Mesenchymal stem cell (in vitro differentiated cells and primary cell): ENCODE measurements at regions not wholly inside any gene's neighbourhood (a gene's known extent, or its start where the extent isn't known, plus 50 kb on each side); places are given as distances from the start of the nearest gene placed in this dataset.

Experiments used
- DNase-seq: peaks from one replicate; pipeline ENCODE4 v3.0.0-alpha.2; 2013
- H2AFZ ChIP-seq: one replicate; pipeline ENCODE4 v1.6.1; 2013; ENCODE audit warnings: low read depth, mild to moderate bottlenecking, control low read depth, inconsistent platforms, low read length, moderate library complexity
- H2AK5ac ChIP-seq: 2 replicates; pipeline ENCODE4 v1.6.1; 2013; ENCODE audit warnings: low read length, moderate library complexity, mild to moderate bottlenecking, inconsistent platforms; ENCODE audit not compliant: severe bottlenecking
- H2BK120ac ChIP-seq: one replicate; pipeline ENCODE4 v1.6.1; 2013; ENCODE audit warnings: low read depth, mild to moderate bottlenecking, inconsistent platforms, low read length, moderate library complexity
- H2BK12ac ChIP-seq, 2 experiments: one replicate each; pipeline ENCODE4 v1.6.1; 2013; ENCODE audit warnings: inconsistent platforms in 2 of 2, low read length in 2 of 2, mild to moderate bottlenecking in 2 of 2, moderate library complexity in 2 of 2, control low read depth in 1 of 2
- H2BK15ac ChIP-seq: one replicate; pipeline ENCODE4 v1.6.1; 2013; ENCODE audit warnings: mild to moderate bottlenecking, low read depth, inconsistent platforms; ENCODE audit not compliant: poor library complexity, severe bottlenecking
- H2BK5ac ChIP-seq: 2 replicates; pipeline ENCODE4 v1.6.1; 2013; ENCODE audit warnings: low read depth, mild to moderate bottlenecking, low read length, control low read depth, inconsistent platforms; ENCODE audit not compliant: poor library complexity, severe bottlenecking
- H3K14ac ChIP-seq, 2 experiments: one replicate each; pipeline ENCODE4 v1.6.1; 2013; ENCODE audit warnings: inconsistent platforms in 2 of 2, low read length in 2 of 2, control low read depth in 1 of 2, mild to moderate bottlenecking in 1 of 2, moderate library complexity in 1 of 2
- H3K18ac ChIP-seq, 2 experiments: one replicate each; pipeline ENCODE4 v1.6.1; 2013; ENCODE audit warnings: inconsistent platforms in 2 of 2, low read length in 2 of 2, control low read depth in 1 of 2, low read depth in 1 of 2, mild to moderate bottlenecking in 1 of 2
- H3K23ac ChIP-seq, 2 experiments: one replicate each; pipeline ENCODE4 v1.6.1; 2013; ENCODE audit warnings: inconsistent platforms in 2 of 2, low read length in 2 of 2, mild to moderate bottlenecking in 2 of 2, moderate library complexity in 2 of 2, control low read depth in 1 of 2
- H3K27ac ChIP-seq: 2 replicates; pipeline ENCODE4 v1.5.1; 2013; ENCODE audit warnings: mild to moderate bottlenecking, moderate library complexity, low read length, control low read depth, inconsistent platforms; ENCODE audit not compliant: poor library complexity, severe bottlenecking
- H3K27me3 ChIP-seq, 2 experiments: 2 replicates each; pipeline versions ENCODE4 v1.6.1 to v1.7.0; 2013; ENCODE audit warnings: low read length in 2 of 2, mild to moderate bottlenecking in 2 of 2, moderate library complexity in 2 of 2, control low read depth in 1 of 2, inconsistent platforms in 1 of 2; ENCODE audit not compliant: control insufficient read depth in 1 of 2, insufficient read depth in 1 of 2
- H3K36me3 ChIP-seq, 2 experiments: 2 replicates each; pipeline versions ENCODE4 v1.6.1 to v1.7.0; 2013; ENCODE audit warnings: low read length in 2 of 2, control low read depth in 1 of 2, inconsistent platforms in 1 of 2, low read depth in 1 of 2, mild to moderate bottlenecking in 1 of 2; ENCODE audit not compliant: insufficient read depth in 2 of 2, control insufficient read depth in 1 of 2
- H3K4ac ChIP-seq, 2 experiments: one replicate each; pipeline ENCODE4 v1.6.1; 2013; ENCODE audit warnings: inconsistent platforms in 2 of 2, low read length in 2 of 2, mild to moderate bottlenecking in 2 of 2, moderate library complexity in 2 of 2, control low read depth in 1 of 2, low read depth in 1 of 2
- H3K4me1 ChIP-seq: 2 replicates; pipeline ENCODE4 v1.6.1; 2013; ENCODE audit warnings: low read depth, low read length, control low read depth; ENCODE audit not compliant: control insufficient read depth, insufficient read depth
- H3K4me2 ChIP-seq: 2 replicates; pipeline ENCODE4 v1.6.1; 2013; ENCODE audit warnings: low read length, mild to moderate bottlenecking, inconsistent platforms; ENCODE audit not compliant: poor library complexity, severe bottlenecking
- H3K4me3 ChIP-seq, 2 experiments: 2 replicates each; pipeline versions ENCODE4 v1.5.1 to v1.7.0; 2013; ENCODE audit warnings: low read length in 2 of 2, mild to moderate bottlenecking in 2 of 2, control low read depth in 1 of 2, low read depth in 1 of 2; ENCODE audit not compliant: insufficient read depth in 1 of 2
- H3K79me1 ChIP-seq: replicated peaks from 2 replicates; pipeline ENCODE4 v1.6.1; 2013; ENCODE audit warnings: mild to moderate bottlenecking, control low read depth, low read length, inconsistent platforms; ENCODE audit not compliant: poor library complexity, severe bottlenecking
- H3K9ac ChIP-seq: 2 replicates; pipeline ENCODE4 v1.7.0; 2013; ENCODE audit warnings: mild to moderate bottlenecking, low read length, moderate library complexity
- H3K9me3 ChIP-seq: 2 replicates; pipeline ENCODE4 v1.7.0; 2013; ENCODE audit warnings: mild to moderate bottlenecking, low read length; ENCODE audit not compliant: control insufficient read depth
- H4K8ac ChIP-seq: one replicate; pipeline ENCODE4 v1.6.1; 2013; ENCODE audit warnings: inconsistent platforms, mild to moderate bottlenecking, low read length, moderate library complexity
- H4K91ac ChIP-seq: one replicate; pipeline ENCODE4 v1.6.1; 2013; ENCODE audit warnings: mild to moderate bottlenecking, low read length, inconsistent platforms
- WGBS: methylation state at CpG from one replicate; pipeline ENCODE4 v1.1.7; 2013; ENCODE audit warnings: mixed read lengths; 5-methylcytosine and 5-hydroxymethylcytosine counted together

DNA sequence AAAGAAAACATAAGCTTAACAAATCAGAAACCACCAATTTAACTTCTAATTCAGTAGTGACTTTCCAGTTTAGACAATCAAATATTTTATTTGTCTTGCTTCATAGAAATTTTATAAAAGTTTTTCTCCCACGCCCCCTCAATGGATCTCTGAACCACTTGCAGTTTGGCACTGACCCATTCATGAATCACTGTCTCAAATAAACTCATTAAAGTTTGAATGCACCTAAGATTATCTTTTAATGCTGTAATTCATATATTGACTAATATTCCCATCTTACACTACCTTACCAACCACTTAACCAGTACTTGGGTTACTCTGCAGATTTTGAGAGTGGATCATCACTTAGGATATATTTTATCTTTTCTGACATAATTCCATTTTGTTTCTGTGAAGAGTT is 880.2 kb downstream of the OTOL1 start:
- Histone ChIP-seq H2BK120ac (no peak overlapping the region), H3K4me2 (no peak overlapping the region), H3K4me3 (no peak overlapping the region), H3K23ac (no peak overlapping the region), H3K27me3 (no peaks in the 10 kb centered on the region), H3K9me3 (no peaks in the 10 kb centered on the region), H3K79me1 (no peaks in the 10 kb centered on the region), H2BK15ac (no peak overlapping the region), H3K4me1 (peaks cover 1% of the 10 kb centered on the region), H3K27ac (no peak overlapping the region), H2AFZ (no peak overlapping the region), H3K14ac (no peak overlapping the region), H3K9ac (no peak overlapping the region), H2AK5ac (no peak overlapping the region), H3K36me3 (no peaks in the 10 kb centered on the region), H3K4ac (no peak overlapping the region), H4K8ac (no peak overlapping the region), H4K91ac (no peak overlapping the region), H2BK5ac (no peak overlapping the region), H2BK12ac (no peak overlapping the region), H3K18ac (no peak overlapping the region)
- WGBS = 100% methylated on average over 1 of the region's 1 CpG
- DNase-seq = no peak

- H2BK15ac ChIP-seq = no peak overlapping the region
- no peaks in the 10 kb centered on the region for H3K79me1 ChIP-seq
- H3K4ac ChIP-seq = no peak overlapping the region
- H2BK120ac ChIP-seq = no peak overlapping the region
- H3K27me3 ChIP-seq = no peaks in the 10 kb centered on the region
- no peak overlapping the region for H3K14ac ChIP-seq
- H4K8ac ChIP-seq = no peak overlapping the region
- H2AK5ac ChIP-seq = no peak overlapping the region
- no peak overlapping the region for H4K91ac ChIP-seq
- no peaks in the 10 kb centered on the region for H3K9me3 ChIP-seq
- no peak for DNase-seq
- no peak overlapping the region for H3K9ac ChIP-seq
- H3K23ac ChIP-seq = no peak overlapping the region
- H3K4me2 ChIP-seq = no peak overlapping the region
- no peak overlapping the region for H3K4me3 ChIP-seq
- H3K4me1 ChIP-seq = peaks cover 1% of the 10 kb centered on the region
- no peak overlapping the region for H3K27ac ChIP-seq
- H2BK12ac ChIP-seq = no peak overlapping the region
- 96% methylated on average over 5 of the region's 5 CpGs for WGBS
- H2BK5ac ChIP-seq = no peak overlapping the region
- no peak overlapping the region for H3K18ac ChIP-seq
- H2AFZ ChIP-seq = no peak overlapping the region
- H3K36me3 ChIP-seq = no peaks in the 10 kb centered on the region
These were observed 881.0 kb downstream of the OTOL1 start for GRCh38 chr3:162377608-162378007.

DNA sequence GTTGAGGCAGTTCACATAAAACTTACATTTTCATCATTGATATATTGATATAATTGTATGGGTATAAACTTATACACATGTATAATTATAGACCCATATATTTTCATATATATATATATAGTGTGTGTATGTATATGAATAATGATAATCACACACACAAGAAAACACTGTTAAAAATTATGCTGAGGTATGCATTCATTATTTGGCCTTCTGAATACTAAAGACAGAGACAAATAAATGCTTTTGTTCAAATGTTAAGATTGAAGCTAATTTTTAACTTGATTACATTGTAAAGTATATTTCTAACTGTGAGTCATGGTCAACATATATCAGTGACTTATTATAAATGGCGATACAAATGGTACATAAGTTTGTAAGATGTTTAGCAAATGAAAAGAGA is 888.8 kb downstream of the OTOL1 start:
- Histone ChIP-seq H3K23ac (no peak overlapping the region), H3K9ac (no peak overlapping the region), H3K27ac (no peak overlapping the region), H4K91ac (no peak overlapping the region), H2AK5ac (no peak overlapping the region), H2BK15ac (no peak overlapping the region), H4K8ac (no peak overlapping the region), H3K79me1 (no peaks in the 10 kb centered on the region), H2AFZ (no peak overlapping the region), H3K4me3 (no peak overlapping the region), H2BK5ac (no peak overlapping the region), H3K18ac (no peak overlapping the region), H3K14ac (no peak overlapping the region), H2BK120ac (no peak overlapping the region), H3K4me1 (no peaks in the 10 kb centered on the region), H3K36me3 (no peaks in the 10 kb centered on the region), H3K4me2 (no peak overlapping the region), H3K9me3 (no peaks in the 10 kb centered on the region), H3K27me3 (no peaks in the 10 kb centered on the region), H3K4ac (no peak overlapping the region), H2BK12ac (no peak overlapping the region)
- no CpG with 5 or more reads among the region's 1 CpG for whole genome bisulfite sequencing
- no peak for DNase-seq

GRCh38 chr3:162390891-162391290 is 894.3 kb downstream of the OTOL1 start:
- Histone ChIP-seq H2BK15ac (no peak overlapping the region), H3K9me3 (no peaks in the 10 kb centered on the region), H3K14ac (no peak overlapping the region), H2BK12ac (no peak overlapping the region), H3K36me3 (no peaks in the 10 kb centered on the region), H3K4me2 (no peak overlapping the region), H3K27me3 (no peaks in the 10 kb centered on the region), H4K91ac (no peak overlapping the region), H4K8ac (no peak overlapping the region), H3K18ac (no peak overlapping the region), H3K4me3 (no peak overlapping the region), H2BK5ac (no peak overlapping the region), H3K23ac (no peak overlapping the region), H3K27ac (no peak overlapping the region), H3K4me1 (no peaks in the 10 kb centered on the region), H3K4ac (no peak overlapping the region), H2BK120ac (no peak overlapping the region), H3K79me1 (no peaks in the 10 kb centered on the region), H3K9ac (peak overlapping the region; percentile 58), H2AK5ac (no peak overlapping the region), H2AFZ (no peak overlapping the region)
- WGBS = no CpG with 5 or more reads among the region's 3 CpGs
- DNase-seq = peak; percentile 46
